Testis (tissue), 2 donors: ENCODE measurements at regions not wholly inside any gene's neighbourhood (a gene's known extent, or its start where the extent isn't known, plus 50 kb on each side); places are given as distances from the start of the nearest gene placed in this dataset.

Source experiments
- POLR2A ChIP-seq: fragments of 450-650 bp; IDR thresholded peaks from one replicate; pipeline ENCODE4 v1.6.1; 2017; ENCODE audit warnings: antibody characterized with exemption, mild to moderate bottlenecking, moderate library complexity
- TF ChIP-seq, protein P1 (sequence below), 3 experiments: fragments of 450-650 bp in 2 of 3; fragments of 200-600 bp in 1 of 3; sonication (generic) in 1 of 3; IDR thresholded peaks; one replicate each; pipeline ENCODE4 v1.5.1; 2016 to 2019; ENCODE audit warnings: antibody characterized with exemption in 3 of 3, mild to moderate bottlenecking in 2 of 3, moderate library complexity in 1 of 3

DNA sequence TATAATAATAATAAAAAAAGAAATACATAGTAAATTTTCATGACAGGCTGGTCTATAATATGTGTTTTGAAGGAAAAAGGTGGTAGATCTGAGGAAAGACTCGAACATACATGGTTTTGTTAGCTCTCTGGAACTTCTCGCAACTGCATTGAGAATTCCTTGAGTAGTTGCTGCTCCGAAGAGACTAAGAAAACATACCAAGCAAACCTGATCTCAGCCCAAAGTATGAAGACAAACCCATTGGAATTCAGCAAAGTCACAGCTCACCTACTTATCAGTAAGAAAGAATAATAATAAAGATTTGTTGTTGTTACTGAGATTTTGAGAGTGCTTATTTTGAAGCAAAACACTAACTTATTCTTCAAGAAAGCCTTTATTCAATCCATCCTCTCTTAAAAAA, 1107.1 kb upstream of the EYS start:
- TF ChIP-seq, protein P1, sequence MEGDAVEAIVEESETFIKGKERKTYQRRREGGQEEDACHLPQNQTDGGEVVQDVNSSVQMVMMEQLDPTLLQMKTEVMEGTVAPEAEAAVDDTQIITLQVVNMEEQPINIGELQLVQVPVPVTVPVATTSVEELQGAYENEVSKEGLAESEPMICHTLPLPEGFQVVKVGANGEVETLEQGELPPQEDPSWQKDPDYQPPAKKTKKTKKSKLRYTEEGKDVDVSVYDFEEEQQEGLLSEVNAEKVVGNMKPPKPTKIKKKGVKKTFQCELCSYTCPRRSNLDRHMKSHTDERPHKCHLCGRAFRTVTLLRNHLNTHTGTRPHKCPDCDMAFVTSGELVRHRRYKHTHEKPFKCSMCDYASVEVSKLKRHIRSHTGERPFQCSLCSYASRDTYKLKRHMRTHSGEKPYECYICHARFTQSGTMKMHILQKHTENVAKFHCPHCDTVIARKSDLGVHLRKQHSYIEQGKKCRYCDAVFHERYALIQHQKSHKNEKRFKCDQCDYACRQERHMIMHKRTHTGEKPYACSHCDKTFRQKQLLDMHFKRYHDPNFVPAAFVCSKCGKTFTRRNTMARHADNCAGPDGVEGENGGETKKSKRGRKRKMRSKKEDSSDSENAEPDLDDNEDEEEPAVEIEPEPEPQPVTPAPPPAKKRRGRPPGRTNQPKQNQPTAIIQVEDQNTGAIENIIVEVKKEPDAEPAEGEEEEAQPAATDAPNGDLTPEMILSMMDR (IDR thresholded peaks at IDR 0.05), result no peak
- no peak for TF ChIP-seq POLR2A
